ENCODE measurements at regions not wholly inside any gene's neighbourhood (a gene's known extent, or its start where the extent isn't known, plus 50 kb on each side); places are given as distances from the start of the nearest gene placed in this dataset.

GRCh38 chrX:17917945-17918577 is 57.0 kb upstream of the RAI2 start:
- DNase-seq = no peak

- DNase-seq = no peak
Measured at GRCh38 chrX:17913801-17914200, 52.7 kb upstream of the RAI2 start.
